HuH-7 (cell line): ENCODE measurements at regions not wholly inside any gene's neighbourhood (a gene's known extent, or its start where the extent isn't known, plus 50 kb on each side); places are given as distances from the start of the nearest gene placed in this dataset.
"Not testable (repeated sequence)": the region's sequence is repeated elsewhere in the genome, so short reads cannot be mapped to it uniquely, and the experiment has no call there.

Experiments used
- DNase-seq: peaks from one replicate; pipeline ENCODE4 v3.0.0; 2011; ENCODE audit warnings: low spot score

GRCh38 chr2:146978577-146979555 lies 866.0 kb upstream of the ACVR2A start:
- no peak for DNase-seq

GRCh38 chr2:146970981-146971380 lies 873.8 kb upstream of the ACVR2A start:
- DNase-seq: not testable (repeated sequence)

- not testable (repeated sequence) for DNase-seq
Measured at GRCh38 chr2:146969703-146970102, 875.1 kb upstream of the ACVR2A start.

GRCh38 chr2:146964494-146964893 lies 880.3 kb upstream of the ACVR2A start:
- DNase-seq: no peak

- no peak for DNase-seq
Measured at GRCh38 chr2:146954544-146954943, 890.3 kb upstream of the ACVR2A start.

GRCh38 chr2:146952696-146953095 lies 892.1 kb upstream of the ACVR2A start:
- DNase-seq: peak; percentile 20

GRCh38 chr2:146950911-146951310 lies 893.9 kb upstream of the ACVR2A start:
- no peak for DNase-seq

- no peak for DNase-seq
Measured at GRCh38 chr2:146950361-146950760, 894.5 kb upstream of the ACVR2A start.

GRCh38 chr2:146949400-146949799 lies 895.4 kb upstream of the ACVR2A start:
- DNase-seq: no peak

- DNase-seq: no peak
Measured at GRCh38 chr2:146944601-146945000, 900.2 kb upstream of the ACVR2A start.

GRCh38 chr2:146939991-146940685 lies 904.7 kb upstream of the ACVR2A start:
- no peak for DNase-seq

- DNase-seq: no peak
Measured at GRCh38 chr2:146934921-146935320, 909.9 kb upstream of the ACVR2A start.

- DNase-seq: no peak
Measured at GRCh38 chr2:146931109-146931508, 913.7 kb upstream of the ACVR2A start.

- peak; percentile 62 for DNase-seq
Measured at GRCh38 chr2:146927080-146927711, 917.6 kb upstream of the ACVR2A start.

- no peak for DNase-seq
Measured at GRCh38 chr2:146918280-146918679, 926.5 kb upstream of the ACVR2A start.

- DNase-seq: no peak
Measured at GRCh38 chr2:146917431-146918042, 927.3 kb upstream of the ACVR2A start.

GRCh38 chr2:146916914-146917313 lies 927.9 kb upstream of the ACVR2A start:
- DNase-seq: no peak

GRCh38 chr2:146913476-146913875 lies 931.4 kb upstream of the ACVR2A start:
- DNase-seq: no peak

GRCh38 chr2:146912536-146912935 lies 932.3 kb upstream of the ACVR2A start:
- no peak for DNase-seq

- no peak for DNase-seq
Measured at GRCh38 chr2:146908776-146909175, 936.1 kb upstream of the ACVR2A start.

- no peak for DNase-seq
Measured at GRCh38 chr2:146898083-146898482, 946.7 kb upstream of the ACVR2A start.

GRCh38 chr2:146894514-146894913 lies 950.3 kb upstream of the ACVR2A start:
- no peak for DNase-seq
